ENCODE measurements at regions not wholly inside any gene's neighbourhood (a gene's known extent, or its start where the extent isn't known, plus 50 kb on each side); places are given as distances from the start of the nearest gene placed in this dataset.

DNA sequence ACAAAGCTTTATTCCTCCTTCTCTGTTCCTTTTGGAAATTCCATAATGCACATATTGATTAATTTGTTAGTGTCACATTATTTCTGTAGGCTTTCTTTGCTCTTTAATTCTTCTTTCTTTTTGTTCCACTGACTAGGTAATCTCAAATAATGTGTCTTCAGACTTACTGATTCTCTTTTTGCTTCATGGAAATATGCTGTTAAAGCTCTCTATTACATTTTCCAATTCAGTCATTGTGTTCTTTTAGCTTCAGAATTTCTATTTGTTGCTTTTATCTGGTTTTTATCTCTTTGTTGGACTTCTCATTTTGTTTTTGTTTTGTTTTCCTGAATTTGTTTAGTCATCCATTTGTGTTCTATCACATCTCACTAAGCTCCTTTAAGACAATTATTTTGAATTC, 147.0 kb upstream of the EOMES start:
- no peak for DNase-seq

DNA sequence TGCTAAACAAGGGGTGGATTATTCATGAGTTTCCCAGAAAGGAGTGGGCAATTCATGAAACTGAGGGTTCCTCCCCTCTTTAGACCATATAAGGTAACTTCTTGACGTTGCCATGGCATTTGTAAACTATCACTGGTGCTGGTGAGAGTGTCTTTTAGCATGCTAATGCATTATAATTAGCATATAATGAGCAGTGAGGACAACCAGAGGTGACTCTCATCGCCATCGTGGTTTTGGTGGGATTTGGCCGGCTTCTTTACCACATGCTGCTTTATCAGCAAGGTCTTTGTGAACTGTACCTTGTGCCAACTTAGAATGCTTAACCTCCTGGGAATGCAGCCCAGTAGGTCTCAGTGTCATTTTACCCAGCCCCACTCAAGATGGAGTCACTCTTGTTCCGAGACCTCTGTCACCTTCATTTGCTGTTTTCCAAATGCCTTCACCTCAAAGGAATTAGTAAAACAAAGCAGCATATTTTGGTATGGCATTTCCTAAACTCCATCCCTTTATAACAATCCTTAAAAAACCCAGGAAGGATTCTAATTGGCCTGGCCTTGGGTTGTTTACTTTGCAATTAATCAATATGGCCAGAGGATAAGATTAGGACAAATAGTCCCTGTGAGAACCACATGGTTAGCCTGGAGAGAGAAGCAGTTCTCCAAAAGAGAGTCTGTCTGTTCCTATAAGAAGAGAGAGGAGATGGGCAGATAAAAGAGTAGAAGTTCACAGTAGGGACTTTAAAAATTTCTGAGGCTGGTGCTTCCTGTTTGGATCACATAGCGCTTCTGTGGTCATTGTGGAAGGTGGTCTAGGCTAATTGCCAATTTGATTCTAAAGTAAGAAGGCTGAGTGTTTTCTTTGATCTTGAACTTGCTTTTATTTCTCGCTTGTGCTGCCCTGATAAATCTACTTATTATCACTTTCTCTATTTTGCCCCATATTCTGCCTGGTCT, 155.2 kb upstream of the EOMES start:
- no peak for DNase-seq

DNA sequence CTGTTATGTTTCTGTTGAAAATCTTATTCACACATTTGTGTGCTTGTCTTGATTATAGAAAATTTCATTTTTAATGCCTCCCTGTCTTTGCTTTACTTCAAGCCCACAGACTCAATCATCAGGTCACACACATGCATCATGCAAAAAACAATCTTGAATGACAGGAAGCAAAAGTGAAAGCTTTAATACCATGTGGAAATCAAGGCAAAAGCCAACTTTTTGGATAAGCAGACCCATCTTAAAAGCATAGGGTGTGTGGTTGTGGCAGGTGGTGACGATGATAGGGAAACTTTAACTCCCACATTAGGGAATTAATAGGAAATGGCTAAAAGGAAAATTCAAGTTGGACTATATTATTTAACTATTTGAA, 155.9 kb upstream of the EOMES start:
- no peak for DNase-seq

DNA sequence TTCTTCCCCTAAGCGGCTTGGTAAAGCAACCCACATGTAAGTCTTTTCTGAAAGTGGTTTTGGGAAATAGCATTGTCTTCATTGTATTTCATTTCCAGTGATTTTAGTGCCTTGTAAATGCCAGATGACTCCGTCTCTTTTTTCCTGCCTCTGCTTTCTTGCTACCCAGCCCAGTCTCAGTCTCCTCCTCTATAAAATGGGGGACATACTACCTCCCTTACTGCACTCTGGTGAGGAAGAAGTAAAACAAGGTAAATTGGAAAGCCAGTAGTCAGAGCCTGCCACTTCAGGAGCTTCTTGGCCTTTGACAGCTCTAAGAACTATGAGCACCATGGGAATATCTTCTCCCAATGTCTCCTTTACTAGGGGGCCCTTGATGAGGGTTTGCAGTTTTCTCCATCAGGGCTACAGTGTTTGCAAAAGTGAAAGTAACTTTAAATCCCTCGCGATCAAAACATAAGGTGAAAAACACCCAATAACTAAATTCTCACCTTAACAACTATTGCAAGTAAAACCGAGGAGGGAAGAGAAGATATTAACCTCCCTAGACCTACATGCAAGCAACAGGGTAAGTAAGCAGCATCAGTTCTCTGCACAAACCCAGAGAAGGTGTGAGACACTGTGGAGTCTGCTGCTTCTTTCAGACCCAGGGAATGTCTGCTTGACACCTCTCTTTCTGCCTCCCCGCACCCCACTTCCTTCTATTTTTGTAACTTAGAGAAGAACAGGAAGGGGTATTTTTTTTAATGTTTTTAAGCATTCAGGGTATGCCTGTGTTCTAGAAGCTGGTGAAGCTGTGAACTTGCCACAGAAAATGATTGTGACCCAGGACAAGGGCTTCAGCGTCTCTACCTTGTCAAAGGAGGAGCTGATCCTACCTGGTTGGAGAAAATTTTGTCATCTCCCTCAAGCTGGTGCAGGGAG, 159.1 kb upstream of the EOMES start:
- DNase-seq = no peak

DNA sequence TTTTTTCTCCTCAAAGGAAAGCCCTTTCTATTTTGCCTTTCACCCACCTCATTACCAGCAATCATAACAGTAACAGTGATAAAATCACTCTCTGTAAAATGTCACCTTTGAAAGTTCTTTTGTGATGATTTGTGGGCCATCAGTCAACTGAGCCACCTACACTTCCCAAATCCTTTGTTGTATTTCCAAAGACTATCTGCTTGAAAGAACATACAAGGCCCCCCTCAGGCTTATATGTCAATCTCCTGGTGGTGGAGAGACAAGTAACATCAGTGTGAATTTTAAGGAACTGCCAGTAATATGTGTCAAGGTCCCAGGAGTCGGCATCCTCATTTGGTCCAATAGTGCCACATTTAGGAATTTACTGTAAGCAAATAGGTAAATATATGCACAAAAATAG, 161.1 kb upstream of the EOMES start:
- no peak for DNase-seq

DNA sequence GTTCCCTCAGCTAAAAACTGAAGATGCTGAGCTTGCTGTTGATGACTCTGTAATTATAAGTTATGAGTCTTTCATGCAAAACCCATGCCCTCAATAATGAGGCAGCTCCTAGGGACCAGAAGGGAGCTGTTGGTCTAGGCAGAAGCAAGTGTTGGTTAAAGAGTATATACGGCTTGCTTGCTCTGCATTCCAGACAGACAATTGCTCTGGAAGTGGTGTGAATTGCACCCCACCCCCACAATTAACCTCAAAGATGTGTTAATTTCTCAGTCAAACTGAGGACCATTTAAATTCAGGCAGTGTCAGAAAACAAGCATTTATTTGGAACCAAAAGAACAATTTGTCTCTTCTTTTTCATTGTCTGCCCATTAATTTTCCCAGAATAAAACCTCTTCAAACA, 163.5 kb upstream of the EOMES start:
- DNase-seq = no peak

DNA sequence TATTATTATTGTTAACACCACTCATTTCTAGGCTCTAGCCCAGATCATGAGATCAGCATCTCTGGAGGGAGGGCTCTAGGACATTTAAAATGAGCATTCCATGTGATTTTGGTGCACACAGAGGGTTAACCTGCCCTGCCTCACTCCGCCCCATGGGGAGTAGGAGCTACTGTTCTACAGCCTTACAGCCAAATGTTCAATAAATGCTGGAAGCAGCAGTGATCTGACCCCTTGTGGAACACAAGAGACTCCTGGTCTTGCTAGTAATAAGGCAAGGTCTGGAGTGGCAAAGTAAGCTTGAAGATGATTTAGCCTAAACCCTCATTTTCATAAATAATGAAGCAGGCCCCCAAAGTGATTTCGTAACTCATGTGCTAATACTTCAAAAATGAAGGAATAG, 166.4 kb upstream of the EOMES start:
- DNase-seq = no peak

DNA sequence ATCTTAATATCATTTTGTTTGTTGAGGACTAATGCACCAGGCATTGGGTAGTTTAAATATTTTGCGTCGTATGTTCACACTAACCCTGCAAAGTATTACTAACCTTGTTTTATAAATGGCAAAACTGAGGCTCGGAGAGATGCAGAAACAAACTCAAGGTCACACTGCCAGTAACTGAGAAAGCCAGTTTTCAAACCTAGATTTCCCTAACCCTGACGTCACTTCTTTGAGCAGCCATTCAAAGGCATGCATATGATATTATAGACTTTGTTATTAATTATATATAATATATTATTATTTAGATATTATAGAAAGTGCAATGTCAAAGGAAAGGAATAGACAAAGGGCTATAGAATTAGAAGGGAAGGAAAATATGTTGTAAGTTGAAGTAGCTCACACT, 167.6 kb upstream of the EOMES start:
- DNase-seq = no peak

DNA sequence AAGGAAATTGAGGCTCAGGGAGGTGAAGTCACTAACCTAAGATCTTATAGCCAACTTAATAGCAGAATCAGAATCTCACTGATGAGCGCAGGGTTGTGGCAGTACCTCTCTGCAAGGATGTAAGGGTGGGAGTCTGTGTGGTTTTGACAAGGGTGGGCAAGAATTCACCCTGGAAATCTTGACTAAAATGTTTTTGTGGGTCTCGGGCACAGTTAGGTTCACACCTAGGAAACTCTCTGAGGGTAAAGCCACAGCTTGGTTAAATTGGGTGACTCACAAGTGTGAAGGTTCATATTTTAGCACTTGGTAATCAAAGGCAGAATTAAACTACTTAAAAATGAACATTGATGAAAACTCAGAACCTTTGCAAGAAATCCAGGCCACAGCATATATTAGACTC, 178.2 kb upstream of the EOMES start:
- no peak for DNase-seq

DNA sequence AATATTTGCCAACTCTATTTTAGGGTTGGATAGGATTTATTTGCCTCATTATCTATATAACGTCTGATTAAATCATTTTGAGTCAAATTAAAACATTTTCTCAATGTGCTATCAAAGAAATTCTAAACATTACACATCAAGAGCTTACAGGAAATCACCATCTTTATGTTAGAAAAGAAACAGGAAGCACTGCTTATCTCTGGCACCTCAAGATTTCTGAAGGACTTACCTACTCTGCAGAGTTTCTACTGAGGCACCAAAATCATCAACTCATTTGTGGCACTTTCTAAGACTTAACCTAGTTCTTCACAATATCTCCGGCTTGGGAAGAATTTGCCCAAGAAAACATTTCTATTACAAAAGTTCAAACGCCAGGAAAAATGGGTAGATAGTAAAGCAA, 181.3 kb upstream of the EOMES start:
- DNase-seq = no peak

DNA sequence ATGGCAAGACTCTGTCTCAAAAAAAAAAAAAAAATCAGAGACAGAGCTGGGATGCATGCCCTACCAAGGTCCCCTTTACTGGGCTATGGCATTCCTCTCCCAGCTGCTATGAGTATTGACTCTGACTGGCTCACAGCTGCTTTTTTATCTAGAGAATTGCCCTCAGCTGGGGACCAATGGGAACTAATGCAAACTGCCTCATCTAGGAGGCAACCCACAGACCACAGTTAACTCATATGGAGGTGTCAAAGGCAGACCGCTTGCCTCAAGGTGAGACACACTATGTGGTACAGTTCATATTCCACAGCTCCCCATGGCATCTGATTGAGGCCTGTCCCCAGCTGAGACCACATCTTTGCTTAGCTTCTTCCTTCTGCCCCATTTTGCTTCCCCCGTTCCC, 183.5 kb upstream of the EOMES start:
- DNase-seq = no peak

DNA sequence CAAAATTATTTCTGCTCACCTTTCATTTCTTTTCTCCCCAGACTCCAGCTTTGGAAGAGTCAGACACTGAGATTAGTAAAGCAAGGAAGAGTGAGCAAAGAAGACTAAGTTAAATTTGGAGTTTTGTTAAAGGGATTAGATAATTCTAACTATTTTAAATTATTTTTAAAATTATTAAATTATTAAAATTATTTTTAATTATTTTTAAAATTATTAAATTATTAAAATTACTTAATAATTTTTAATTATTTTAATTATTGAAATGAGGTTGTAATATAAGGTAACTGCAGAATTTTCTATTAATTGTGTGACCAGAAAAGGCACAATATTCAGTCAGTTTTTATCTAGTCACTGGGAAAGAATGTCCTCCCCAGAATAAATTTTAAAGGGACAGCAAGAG, 185.0 kb upstream of the EOMES start:
- DNase-seq = no peak

DNA sequence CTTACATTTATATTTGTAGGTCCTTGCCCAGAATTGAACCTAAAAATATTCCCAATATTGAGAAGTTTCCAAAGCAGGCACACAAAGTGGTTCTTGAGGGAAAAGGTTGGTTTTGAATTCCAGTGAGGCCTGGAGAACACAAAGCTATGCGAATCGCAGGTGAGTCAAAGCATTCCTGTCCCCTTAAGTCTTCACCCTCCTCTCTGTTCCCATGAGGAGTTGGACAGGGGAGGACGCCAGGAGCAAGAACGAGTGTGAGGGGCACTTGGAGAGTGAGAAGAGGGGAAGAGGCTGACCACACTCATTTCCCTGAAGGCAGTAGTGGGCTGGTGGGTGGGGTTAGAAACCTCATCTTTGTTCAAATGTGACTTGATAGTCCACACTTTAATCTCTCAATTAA, 185.8 kb upstream of the EOMES start:
- no peak for DNase-seq

DNA sequence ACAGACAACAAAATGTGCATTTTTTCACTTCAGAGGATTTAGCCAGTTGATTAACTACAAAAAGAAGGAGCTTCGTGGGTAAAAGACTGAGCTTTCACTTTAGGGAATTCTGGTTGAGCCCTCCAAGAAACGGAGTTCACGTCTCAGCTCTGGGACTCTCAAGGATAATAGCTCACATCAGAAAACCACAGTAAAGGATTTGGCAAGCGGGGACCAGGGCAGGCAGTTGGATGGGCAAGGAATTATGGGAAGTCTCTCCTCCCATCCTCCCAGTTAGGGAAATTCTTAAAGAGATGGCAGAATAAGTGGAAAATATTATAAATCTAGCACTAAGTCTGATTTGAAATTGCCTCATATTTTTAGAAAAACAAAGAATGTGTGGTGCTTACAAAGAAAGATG, 188.3 kb upstream of the EOMES start:
- DNase-seq = no peak

DNA sequence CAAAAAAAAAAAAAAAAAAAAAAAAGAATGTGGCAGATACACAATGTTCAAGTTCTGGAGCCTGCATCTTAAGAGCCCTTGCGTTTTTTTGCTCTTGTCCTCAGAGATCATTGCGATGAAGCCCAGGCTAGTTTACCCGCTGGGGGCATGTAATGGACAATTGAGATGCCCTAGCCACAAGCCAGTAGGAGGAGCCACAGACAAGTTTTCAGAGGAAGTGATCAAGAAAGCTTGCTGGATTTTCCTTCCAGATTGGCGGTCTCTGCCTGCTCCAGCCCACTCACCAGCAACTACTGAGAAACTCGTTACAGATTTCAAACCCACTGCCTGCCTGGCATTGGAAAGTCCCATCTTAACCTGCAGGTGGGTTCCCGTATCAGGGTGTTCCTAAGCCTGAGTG, 192.1 kb upstream of the EOMES start:
- peak; percentile 9 for DNase-seq

DNA sequence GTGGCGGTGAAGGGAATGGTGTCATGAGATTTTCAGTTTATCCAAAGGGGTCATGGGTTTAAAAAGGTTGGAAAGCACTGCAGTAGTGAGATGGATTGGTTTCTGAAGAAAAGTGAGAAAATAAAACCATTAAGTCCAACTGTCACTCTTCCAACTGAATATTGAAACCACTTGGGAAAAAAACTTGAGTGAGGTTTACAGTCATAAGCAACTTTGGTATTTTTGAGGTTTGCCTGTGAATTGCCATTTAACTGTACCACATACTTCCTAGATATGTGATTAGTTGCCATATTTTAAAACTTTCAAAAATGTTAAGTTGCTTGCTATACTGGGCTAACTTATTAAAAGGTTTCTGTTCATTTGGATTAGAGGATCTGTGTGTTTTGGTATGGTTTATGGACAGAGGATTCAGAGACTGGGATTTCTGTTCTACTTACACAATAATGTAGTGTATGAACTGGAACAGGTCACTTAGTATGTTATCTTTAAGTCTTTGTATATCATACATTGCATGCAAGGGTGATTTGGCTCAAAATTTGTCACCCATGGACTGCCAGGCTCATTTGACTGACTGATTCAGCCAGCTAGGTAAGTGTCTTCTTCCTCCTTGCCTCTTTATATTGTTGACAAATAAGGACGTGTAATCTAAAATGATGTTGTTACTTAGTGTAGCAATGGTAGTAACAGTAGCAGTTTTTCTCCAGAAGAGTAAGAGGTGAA, 201.4 kb upstream of the EOMES start:
- peak; percentile 26 for DNase-seq

DNA sequence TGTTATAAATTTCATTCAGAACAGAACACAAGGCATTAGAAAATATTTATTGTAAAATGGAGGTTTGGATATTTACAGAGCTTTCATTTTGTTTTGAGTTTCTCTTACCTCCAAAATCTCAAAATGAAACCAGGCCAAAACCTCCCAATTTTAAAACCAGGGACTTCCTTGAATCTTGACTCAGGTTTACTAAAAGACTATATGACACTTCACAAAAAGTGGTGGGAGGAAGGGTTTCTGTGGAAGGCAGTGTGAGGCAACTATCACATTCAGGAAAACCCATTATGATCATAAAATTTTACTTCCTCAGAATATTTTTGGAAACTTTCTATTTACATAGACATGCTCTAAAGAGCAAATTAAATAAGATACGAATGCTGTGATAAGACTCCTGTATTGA, 205.8 kb upstream of the EOMES start:
- DNase-seq = peak; percentile 93

DNA sequence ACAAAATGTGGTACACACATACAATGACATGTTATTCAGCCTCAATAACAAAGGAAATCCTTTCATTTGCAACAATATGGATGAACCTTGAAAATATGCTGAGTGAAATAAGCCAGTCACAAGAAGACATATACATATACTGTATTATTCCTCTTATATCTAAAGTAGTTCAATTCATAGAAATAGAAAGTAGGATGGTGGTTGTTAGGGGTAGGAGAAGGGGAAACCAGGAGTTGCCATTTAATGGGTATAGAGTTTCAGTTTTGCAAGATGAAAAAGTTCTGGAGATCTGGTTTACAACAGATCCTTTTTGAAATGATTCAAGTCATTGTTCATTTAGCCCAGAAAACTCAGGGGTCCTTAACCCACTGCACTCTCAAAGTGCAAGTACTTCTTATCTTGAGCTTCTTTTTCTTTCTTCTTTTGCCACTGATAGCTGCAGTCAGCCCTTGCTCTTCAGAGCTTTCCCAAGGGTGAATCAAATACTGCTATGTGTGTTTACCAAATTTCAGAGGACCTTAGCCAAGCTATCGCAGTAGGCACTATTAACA, 208.0 kb upstream of the EOMES start:
- DNase-seq = peak; percentile 46

DNA sequence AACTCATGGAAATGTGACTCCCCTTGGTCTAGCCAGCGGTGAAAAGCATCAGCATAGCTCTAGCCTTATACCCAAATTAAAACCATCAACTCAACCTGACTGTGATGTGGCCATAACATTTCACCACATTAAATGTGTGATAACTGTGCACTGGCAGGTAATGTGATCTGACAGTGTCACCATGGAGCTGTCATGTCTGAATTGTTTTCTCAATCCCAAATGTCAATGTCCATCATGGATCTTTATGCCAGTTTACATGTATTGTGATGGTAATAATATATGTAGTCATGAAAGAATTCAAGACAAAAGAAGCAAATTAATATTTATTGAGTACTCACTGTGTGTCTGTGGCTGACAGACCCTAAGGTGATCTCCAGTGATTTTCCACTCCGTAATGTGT, 213.4 kb upstream of the EOMES start:
- DNase-seq = no peak

DNA sequence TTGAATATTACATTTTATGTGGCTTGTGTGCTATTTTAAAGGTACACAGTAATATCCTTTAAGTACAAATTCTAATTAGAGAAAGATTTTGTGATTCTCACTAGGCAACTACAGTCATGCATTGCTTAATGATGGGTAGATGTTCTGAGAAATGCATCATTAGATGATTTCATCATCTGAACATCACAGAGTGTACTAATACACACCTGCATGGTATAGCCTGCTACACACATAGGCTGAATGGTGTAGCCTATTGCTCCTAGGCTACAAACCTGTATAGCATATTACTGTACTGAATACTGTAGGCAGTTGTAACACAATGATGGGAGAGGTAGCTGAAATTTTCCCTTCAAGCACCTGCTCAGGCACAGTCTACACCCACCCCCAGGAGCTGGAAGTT, 217.4 kb upstream of the EOMES start:
- DNase-seq = no peak

DNA sequence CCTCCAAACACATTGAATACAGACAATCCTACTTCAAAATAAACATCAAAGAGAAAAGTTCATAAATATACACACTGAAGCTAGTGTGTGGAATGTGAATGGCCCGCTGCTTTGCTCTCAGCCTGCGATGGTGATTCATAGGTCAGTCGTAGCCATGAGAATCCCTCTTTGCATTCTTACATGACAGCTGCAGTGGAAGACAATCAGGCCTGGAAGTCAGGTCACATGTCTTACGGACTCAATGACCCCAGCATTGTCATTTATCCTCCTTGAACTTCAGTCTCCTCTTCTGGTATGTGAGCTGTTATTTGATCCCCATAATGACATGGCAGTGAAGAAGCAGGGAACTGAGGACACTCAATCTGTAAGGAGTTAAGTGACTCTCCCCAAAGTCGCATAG, 217.8 kb upstream of the EOMES start:
- no peak for DNase-seq

DNA sequence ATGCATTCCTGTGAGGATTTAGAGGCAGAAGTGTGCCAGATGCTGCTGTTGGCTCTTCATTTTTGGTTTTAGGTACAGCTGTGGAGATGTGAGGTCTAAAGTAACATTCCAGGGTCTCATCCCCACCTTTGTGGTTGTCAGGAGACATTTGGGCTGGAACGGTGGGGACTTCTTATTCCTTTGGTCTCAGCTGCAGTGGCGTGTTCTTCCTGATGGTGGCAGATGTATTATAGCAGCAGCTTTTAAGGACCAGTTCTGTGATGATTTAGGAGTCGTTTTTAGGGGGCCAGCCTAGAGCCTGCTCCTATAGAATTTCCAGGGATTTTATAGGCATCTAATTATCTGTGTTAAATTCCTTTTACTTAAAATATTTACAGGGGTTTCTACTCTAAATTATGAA, 221.0 kb upstream of the EOMES start:
- no peak for DNase-seq

DNA sequence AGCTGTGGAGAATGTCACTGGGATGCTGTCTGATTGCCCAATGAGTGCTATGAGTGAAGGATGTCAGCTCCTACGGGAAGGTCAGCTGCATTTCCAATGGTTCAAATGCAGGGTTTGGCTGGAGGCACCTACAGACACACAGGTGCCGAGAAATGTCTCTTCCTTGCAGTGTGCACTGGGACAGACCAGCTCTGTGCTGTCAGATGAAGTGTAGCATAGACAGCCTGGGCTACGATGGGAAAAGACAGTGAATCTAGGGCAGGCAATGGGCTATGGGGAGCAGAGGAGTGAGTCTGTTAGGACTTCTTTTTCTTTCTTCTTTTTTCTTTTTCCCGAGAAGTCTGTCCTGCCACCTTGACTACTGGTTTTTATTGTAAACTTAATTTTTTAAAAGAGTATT, 223.1 kb upstream of the EOMES start:
- DNase-seq = no peak

Measured in inflammatory macrophage treated with lipopolysaccharide for 4 hours (primary cell).